WTC11 (cell line): ENCODE measurements at regions not wholly inside any gene's neighbourhood (a gene's known extent, or its start where the extent isn't known, plus 50 kb on each side); places are given as distances from the start of the nearest gene placed in this dataset.

Experiments
- CBFB ChIP-seq: sonication (generic); formaldehyde crosslinking; IDR thresholded peaks from 2 replicates; pipeline ENCODE4 v1.8.1; 2022; ENCODE audit warnings: mild to moderate bottlenecking, low read depth, missing genetic modification reagents
- MLX ChIP-seq: sonication (generic); formaldehyde crosslinking; IDR thresholded peaks from 2 replicates; pipeline ENCODE4 v1.8.1; 2023; ENCODE audit warnings: mild to moderate bottlenecking, missing genetic modification reagents, moderate library complexity
- NFE2L1 ChIP-seq: sonication (generic); formaldehyde crosslinking; IDR thresholded peaks from 2 replicates; pipeline ENCODE4 v1.8.1; 2023; ENCODE audit warnings: missing genetic modification reagents
- NR2C2 ChIP-seq: sonication (generic); formaldehyde crosslinking; IDR thresholded peaks from 2 replicates; pipeline ENCODE4 v1.8.0; 2022; ENCODE audit warnings: mild to moderate bottlenecking, missing genetic modification reagents
- OVOL2 ChIP-seq: fragments of 250-450 bp; sonication (Bioruptor Pico); IDR thresholded peaks from 2 replicates; pipeline ENCODE4 v1.9.0; 2021; ENCODE audit warnings: mild to moderate bottlenecking, borderline replicate concordance
- SP1 ChIP-seq: sonication (generic); formaldehyde crosslinking; conservative IDR thresholded peaks from 2 replicates; pipeline ENCODE4 v1.8.1; 2022; ENCODE audit warnings: missing genetic modification reagents
- ZNF423 ChIP-seq: fragments of 250-450 bp; sonication (Bioruptor Pico); IDR thresholded peaks from 2 replicates; pipeline ENCODE4 v2.1.2; 2022; ENCODE audit warnings: mild to moderate bottlenecking, moderate library complexity
- TF ChIP-seq, protein P1 (sequence below): fragments of 200-600 bp; IDR thresholded peaks from 2 replicates; pipeline ENCODE4 v1.8.0; 2022; ENCODE audit warnings: antibody characterized with exemption
- TF ChIP-seq, protein P2 (sequence below): sonication (generic); formaldehyde crosslinking; IDR thresholded peaks from 2 replicates; pipeline ENCODE4 v1.8.0; 2022; ENCODE audit warnings: mild to moderate bottlenecking, missing genetic modification reagents
- TF ChIP-seq, protein P3 (sequence below): sonication (generic); formaldehyde crosslinking; IDR thresholded peaks from 2 replicates; pipeline ENCODE4 v1.8.1; 2023; ENCODE audit warnings: mild to moderate bottlenecking, moderate library complexity, missing genetic modification reagents
- TF ChIP-seq, protein P4 (sequence below): sonication (generic); formaldehyde crosslinking; IDR thresholded peaks from 2 replicates; pipeline ENCODE4 v1.8.1; 2023; ENCODE audit warnings: mild to moderate bottlenecking, missing genetic modification reagents
- TF ChIP-seq, protein P5 (sequence below): sonication (generic); formaldehyde crosslinking; IDR thresholded peaks from 2 replicates; pipeline ENCODE4 v1.8.1; 2023; ENCODE audit warnings: mild to moderate bottlenecking, missing genetic modification reagents, moderate library complexity

- TF ChIP-seq, protein P1, sequence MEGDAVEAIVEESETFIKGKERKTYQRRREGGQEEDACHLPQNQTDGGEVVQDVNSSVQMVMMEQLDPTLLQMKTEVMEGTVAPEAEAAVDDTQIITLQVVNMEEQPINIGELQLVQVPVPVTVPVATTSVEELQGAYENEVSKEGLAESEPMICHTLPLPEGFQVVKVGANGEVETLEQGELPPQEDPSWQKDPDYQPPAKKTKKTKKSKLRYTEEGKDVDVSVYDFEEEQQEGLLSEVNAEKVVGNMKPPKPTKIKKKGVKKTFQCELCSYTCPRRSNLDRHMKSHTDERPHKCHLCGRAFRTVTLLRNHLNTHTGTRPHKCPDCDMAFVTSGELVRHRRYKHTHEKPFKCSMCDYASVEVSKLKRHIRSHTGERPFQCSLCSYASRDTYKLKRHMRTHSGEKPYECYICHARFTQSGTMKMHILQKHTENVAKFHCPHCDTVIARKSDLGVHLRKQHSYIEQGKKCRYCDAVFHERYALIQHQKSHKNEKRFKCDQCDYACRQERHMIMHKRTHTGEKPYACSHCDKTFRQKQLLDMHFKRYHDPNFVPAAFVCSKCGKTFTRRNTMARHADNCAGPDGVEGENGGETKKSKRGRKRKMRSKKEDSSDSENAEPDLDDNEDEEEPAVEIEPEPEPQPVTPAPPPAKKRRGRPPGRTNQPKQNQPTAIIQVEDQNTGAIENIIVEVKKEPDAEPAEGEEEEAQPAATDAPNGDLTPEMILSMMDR = no peak
- TF ChIP-seq OVOL2 (CRISPR knock-in tag) = no peak
- TF ChIP-seq, protein P2, sequence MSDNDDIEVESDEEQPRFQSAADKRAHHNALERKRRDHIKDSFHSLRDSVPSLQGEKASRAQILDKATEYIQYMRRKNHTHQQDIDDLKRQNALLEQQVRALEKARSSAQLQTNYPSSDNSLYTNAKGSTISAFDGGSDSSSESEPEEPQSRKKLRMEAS (CRISPR knock-in tag) = no peak
- no peak for TF ChIP-seq MLX (CRISPR knock-in tag)
- TF ChIP-seq, protein P3, sequence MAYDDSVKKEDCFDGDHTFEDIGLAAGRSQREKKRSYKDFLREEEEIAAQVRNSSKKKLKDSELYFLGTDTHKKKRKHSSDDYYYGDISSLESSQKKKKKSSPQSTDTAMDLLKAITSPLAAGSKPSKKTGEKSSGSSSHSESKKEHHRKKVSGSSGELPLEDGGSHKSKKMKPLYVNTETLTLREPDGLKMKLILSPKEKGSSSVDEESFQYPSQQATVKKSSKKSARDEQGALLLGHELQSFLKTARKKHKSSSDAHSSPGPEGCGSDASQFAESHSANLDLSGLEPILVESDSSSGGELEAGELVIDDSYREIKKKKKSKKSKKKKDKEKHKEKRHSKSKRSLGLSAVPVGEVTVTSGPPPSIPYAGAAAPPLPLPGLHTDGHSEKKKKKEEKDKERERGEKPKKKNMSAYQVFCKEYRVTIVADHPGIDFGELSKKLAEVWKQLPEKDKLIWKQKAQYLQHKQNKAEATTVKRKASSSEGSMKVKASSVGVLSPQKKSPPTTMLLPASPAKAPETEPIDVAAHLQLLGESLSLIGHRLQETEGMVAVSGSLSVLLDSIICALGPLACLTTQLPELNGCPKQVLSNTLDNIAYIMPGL (CRISPR knock-in tag) = no peak
- TF ChIP-seq CBFB (CRISPR knock-in tag) = no peak
- TF ChIP-seq, protein P4, sequence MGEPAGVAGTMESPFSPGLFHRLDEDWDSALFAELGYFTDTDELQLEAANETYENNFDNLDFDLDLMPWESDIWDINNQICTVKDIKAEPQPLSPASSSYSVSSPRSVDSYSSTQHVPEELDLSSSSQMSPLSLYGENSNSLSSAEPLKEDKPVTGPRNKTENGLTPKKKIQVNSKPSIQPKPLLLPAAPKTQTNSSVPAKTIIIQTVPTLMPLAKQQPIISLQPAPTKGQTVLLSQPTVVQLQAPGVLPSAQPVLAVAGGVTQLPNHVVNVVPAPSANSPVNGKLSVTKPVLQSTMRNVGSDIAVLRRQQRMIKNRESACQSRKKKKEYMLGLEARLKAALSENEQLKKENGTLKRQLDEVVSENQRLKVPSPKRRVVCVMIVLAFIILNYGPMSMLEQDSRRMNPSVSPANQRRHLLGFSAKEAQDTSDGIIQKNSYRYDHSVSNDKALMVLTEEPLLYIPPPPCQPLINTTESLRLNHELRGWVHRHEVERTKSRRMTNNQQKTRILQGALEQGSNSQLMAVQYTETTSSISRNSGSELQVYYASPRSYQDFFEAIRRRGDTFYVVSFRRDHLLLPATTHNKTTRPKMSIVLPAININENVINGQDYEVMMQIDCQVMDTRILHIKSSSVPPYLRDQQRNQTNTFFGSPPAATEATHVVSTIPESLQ (CRISPR knock-in tag) = no peak
- TF ChIP-seq NR2C2 (CRISPR knock-in tag) = no peak
- TF ChIP-seq ZNF423 (CRISPR knock-in tag) = no peak
- TF ChIP-seq NFE2L1 = no peak
- no peak for TF ChIP-seq SP1 (CRISPR knock-in tag)
- TF ChIP-seq, protein P5, sequence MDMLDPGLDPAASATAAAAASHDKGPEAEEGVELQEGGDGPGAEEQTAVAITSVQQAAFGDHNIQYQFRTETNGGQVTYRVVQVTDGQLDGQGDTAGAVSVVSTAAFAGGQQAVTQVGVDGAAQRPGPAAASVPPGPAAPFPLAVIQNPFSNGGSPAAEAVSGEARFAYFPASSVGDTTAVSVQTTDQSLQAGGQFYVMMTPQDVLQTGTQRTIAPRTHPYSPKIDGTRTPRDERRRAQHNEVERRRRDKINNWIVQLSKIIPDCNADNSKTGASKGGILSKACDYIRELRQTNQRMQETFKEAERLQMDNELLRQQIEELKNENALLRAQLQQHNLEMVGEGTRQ (CRISPR knock-in tag) = no peak
Measured at GRCh38 chr16:85250147-85250463, 137.8 kb upstream of the CIBAR2 start.
